Coronary artery (tissue), 2 donors: ENCODE measurements at regions not wholly inside any gene's neighbourhood (a gene's known extent, or its start where the extent isn't known, plus 50 kb on each side); places are given as distances from the start of the nearest gene placed in this dataset.

ENCODE experiments used
- DNase-seq: peaks from one replicate; pipeline ENCODE4 v3.0.0-alpha.2; 2017; ENCODE audit warnings: low spot score
- H3K27ac ChIP-seq, 2 donors: fragments of 200-600 bp; sonication (generic); one replicate each; pipeline ENCODE4 v1.5.1; 2016 to 2019
- H3K4me3 ChIP-seq: fragments of 200-600 bp; sonication (generic); 2 replicates; pipeline ENCODE4 v1.5.1; 2016; ENCODE audit warnings: mild to moderate bottlenecking, moderate library complexity
- CTCF ChIP-seq: fragments of 200-600 bp; sonication (generic); IDR thresholded peaks from one replicate; pipeline ENCODE4 v1.5.1; 2019; ENCODE audit warnings: antibody characterized with exemption

- TF ChIP-seq CTCF = no peak
- Histone ChIP-seq H3K4me3 (no peak overlapping the region), H3K27ac (no peak overlapping the region)
- no peak for DNase-seq
Measured at GRCh38 chr2:20925265-20925889, 102.5 kb upstream of the LDAH start.

GRCh38 chr2:20919297-20919800 lies 96.4 kb upstream of the LDAH start:
- no peak for DNase-seq
- no peak for TF ChIP-seq CTCF
- Histone ChIP-seq H3K4me3 (no peak overlapping the region), H3K27ac (no peak overlapping the region)

GRCh38 chr2:20917719-20918572 lies 95.0 kb upstream of the LDAH start:
- TF ChIP-seq CTCF = no peak
- DNase-seq = no peak
- Histone ChIP-seq H3K27ac (no peak overlapping the region), H3K4me3 (no peak overlapping the region)

GRCh38 chr2:20917287-20917660 lies 94.4 kb upstream of the LDAH start:
- no peak for DNase-seq

GRCh38 chr2:20916604-20917286 lies 93.8 kb upstream of the LDAH start:
- DNase-seq = no peak
- Histone ChIP-seq H3K4me3 (no peak overlapping the region), H3K27ac (no peak overlapping the region)
- TF ChIP-seq CTCF = no peak

More at GRCh38 chr2:20917287-20917660, 94.4 kb upstream of the LDAH start:
- TF ChIP-seq CTCF = no peak
- Histone ChIP-seq H3K4me3 (no peak overlapping the region), H3K27ac (no peak overlapping the region)

- H3K4me3 ChIP-seq = no peak overlapping the region
- no peak for TF ChIP-seq CTCF
- DNase-seq = no peak
Measured at GRCh38 chr2:20915271-20915670, 92.4 kb upstream of the LDAH start.

More at GRCh38 chr2:20915271-20915670, 92.4 kb upstream of the LDAH start:
- no peak overlapping the region for H3K27ac ChIP-seq
